Mammary epithelial cell (primary cell): ENCODE measurements at regions not wholly inside any gene's neighbourhood (a gene's known extent, or its start where the extent isn't known, plus 50 kb on each side); places are given as distances from the start of the nearest gene placed in this dataset.

Experiments
- CTCF ChIP-seq, 2 donors: IDR thresholded peaks in 1 of 2; conservative IDR thresholded peaks in 1 of 2; 2 replicates each; pipeline ENCODE4 v1.5.1; 2011 to 2012; ENCODE audit warnings: inconsistent platforms in 2 of 2, low read length in 2 of 2, mild to moderate bottlenecking in 2 of 2, control low read depth in 1 of 2, low read depth in 1 of 2; ENCODE audit not compliant: insufficient read depth in 1 of 2; ENCODE audit errors: extremely low read depth in 1 of 2
- EZH2 ChIP-seq: IDR thresholded peaks from 2 replicates; pipeline ENCODE4 v1.6.1; 2012; ENCODE audit warnings: low read length, inconsistent platforms, borderline replicate concordance

- TF ChIP-seq CTCF (conservative IDR thresholded peaks at IDR 0.05 in 1 of 2, IDR thresholded peaks at IDR 0.05 in 1 of 2; ENCODE audit: extremely low read depth in 1 of 2, insufficient read depth in 1 of 2, low read depth in 1 of 2, low read length in 2 of 2) (no peak), EZH2 (no peak)
Observed at GRCh38 chr18:78549971-78550370, 429.6 kb upstream of the SALL3 start.
